ENCODE measurements at regions not wholly inside any gene's neighbourhood (a gene's known extent, or its start where the extent isn't known, plus 50 kb on each side); places are given as distances from the start of the nearest gene placed in this dataset.
"Not testable (repeated sequence)": the region's sequence is repeated elsewhere in the genome, so short reads cannot be mapped to it uniquely, and the experiment has no call there.

- not testable (repeated sequence) for H3K4me3 ChIP-seq (ENCODE audit: low read depth, low read length); DNase-seq (ENCODE audit: low read depth); H3K36me3 ChIP-seq (ENCODE audit: control insufficient read depth, insufficient read depth, low read length); H3K27me3 ChIP-seq (ENCODE audit: control insufficient read depth, insufficient read depth, low read length)
Observed at GRCh38 chr2:111442767-111443454, 322.2 kb downstream of the BCL2L11 start.

- DNase-seq (ENCODE audit: low read depth); H3K27me3 ChIP-seq (ENCODE audit: control insufficient read depth, insufficient read depth, low read length); H3K36me3 ChIP-seq (ENCODE audit: control insufficient read depth, insufficient read depth, low read length); H3K4me3 ChIP-seq (ENCODE audit: low read depth, low read length): not testable (repeated sequence)
Observed at GRCh38 chr2:111444516-111444915, 323.8 kb downstream of the BCL2L11 start.

GRCh38 chr2:111445191-111445929, 324.6 kb downstream of the BCL2L11 start:
- not testable (repeated sequence) for DNase-seq (ENCODE audit: low read depth); H3K4me3 ChIP-seq (ENCODE audit: low read depth, low read length); H3K36me3 ChIP-seq (ENCODE audit: control insufficient read depth, insufficient read depth, low read length); H3K27me3 ChIP-seq (ENCODE audit: control insufficient read depth, insufficient read depth, low read length)

- H3K27me3 ChIP-seq (ENCODE audit: control insufficient read depth, insufficient read depth, low read length); H3K4me3 ChIP-seq (ENCODE audit: low read depth, low read length); H3K36me3 ChIP-seq (ENCODE audit: control insufficient read depth, insufficient read depth, low read length); DNase-seq (ENCODE audit: low read depth): not testable (repeated sequence)
Observed at GRCh38 chr2:111445941-111446340, 325.2 kb downstream of the BCL2L11 start.

GRCh38 chr2:111447482-111447881, 326.8 kb downstream of the BCL2L11 start:
- not testable (repeated sequence) for H3K27me3 ChIP-seq (ENCODE audit: control insufficient read depth, insufficient read depth, low read length); H3K4me3 ChIP-seq (ENCODE audit: low read depth, low read length); DNase-seq (ENCODE audit: low read depth); H3K36me3 ChIP-seq (ENCODE audit: control insufficient read depth, insufficient read depth, low read length)

GRCh38 chr2:111448796-111449195, 328.1 kb downstream of the BCL2L11 start:
- not testable (repeated sequence) for H3K27me3 ChIP-seq (ENCODE audit: control insufficient read depth, insufficient read depth, low read length); DNase-seq (ENCODE audit: low read depth); H3K4me3 ChIP-seq (ENCODE audit: low read depth, low read length); H3K36me3 ChIP-seq (ENCODE audit: control insufficient read depth, insufficient read depth, low read length)

- H3K4me3 ChIP-seq (ENCODE audit: low read depth, low read length); H3K27me3 ChIP-seq (ENCODE audit: control insufficient read depth, insufficient read depth, low read length); DNase-seq (ENCODE audit: low read depth); H3K36me3 ChIP-seq (ENCODE audit: control insufficient read depth, insufficient read depth, low read length): not testable (repeated sequence)
Observed at GRCh38 chr2:111450526-111450925, 329.8 kb downstream of the BCL2L11 start.

- not testable (repeated sequence) for DNase-seq (ENCODE audit: low read depth); H3K4me3 ChIP-seq (ENCODE audit: low read depth, low read length); H3K36me3 ChIP-seq (ENCODE audit: control insufficient read depth, insufficient read depth, low read length); H3K27me3 ChIP-seq (ENCODE audit: control insufficient read depth, insufficient read depth, low read length)
Observed at GRCh38 chr2:111451692-111452199, 331.0 kb downstream of the BCL2L11 start.

GRCh38 chr2:111452208-111452607, 331.5 kb downstream of the BCL2L11 start:
- not testable (repeated sequence) for H3K4me3 ChIP-seq (ENCODE audit: low read depth, low read length); DNase-seq (ENCODE audit: low read depth); H3K36me3 ChIP-seq (ENCODE audit: control insufficient read depth, insufficient read depth, low read length); H3K27me3 ChIP-seq (ENCODE audit: control insufficient read depth, insufficient read depth, low read length)

GRCh38 chr2:111453308-111453707, 332.6 kb downstream of the BCL2L11 start:
- H3K36me3 ChIP-seq (ENCODE audit: control insufficient read depth, insufficient read depth, low read length); H3K27me3 ChIP-seq (ENCODE audit: control insufficient read depth, insufficient read depth, low read length); DNase-seq (ENCODE audit: low read depth); H3K4me3 ChIP-seq (ENCODE audit: low read depth, low read length): not testable (repeated sequence)

GRCh38 chr2:111453816-111454215, 333.1 kb downstream of the BCL2L11 start:
- H3K27me3 ChIP-seq (ENCODE audit: control insufficient read depth, insufficient read depth, low read length); H3K4me3 ChIP-seq (ENCODE audit: low read depth, low read length); DNase-seq (ENCODE audit: low read depth); H3K36me3 ChIP-seq (ENCODE audit: control insufficient read depth, insufficient read depth, low read length): not testable (repeated sequence)

GRCh38 chr2:111454404-111454803, 333.7 kb downstream of the BCL2L11 start:
- H3K4me3 ChIP-seq (ENCODE audit: low read depth, low read length); H3K36me3 ChIP-seq (ENCODE audit: control insufficient read depth, insufficient read depth, low read length); H3K27me3 ChIP-seq (ENCODE audit: control insufficient read depth, insufficient read depth, low read length); DNase-seq (ENCODE audit: low read depth): not testable (repeated sequence)

GRCh38 chr2:111455016-111456015, 334.6 kb downstream of the BCL2L11 start:
- not testable (repeated sequence) for H3K27me3 ChIP-seq (ENCODE audit: control insufficient read depth, insufficient read depth, low read length); H3K4me3 ChIP-seq (ENCODE audit: low read depth, low read length); H3K36me3 ChIP-seq (ENCODE audit: control insufficient read depth, insufficient read depth, low read length); DNase-seq (ENCODE audit: low read depth)

GRCh38 chr2:111457191-111457590, 336.5 kb downstream of the BCL2L11 start:
- H3K36me3 ChIP-seq (ENCODE audit: control insufficient read depth, insufficient read depth, low read length); H3K4me3 ChIP-seq (ENCODE audit: low read depth, low read length); H3K27me3 ChIP-seq (ENCODE audit: control insufficient read depth, insufficient read depth, low read length); DNase-seq (ENCODE audit: low read depth): not testable (repeated sequence)

All from kidney epithelial cell (primary cell).